A549 (cell line): ENCODE measurements at regions not wholly inside any gene's neighbourhood (a gene's known extent, or its start where the extent isn't known, plus 50 kb on each side); places are given as distances from the start of the nearest gene placed in this dataset.

ENCODE experiments used
- BHLHE40 ChIP-seq: IDR thresholded peaks from 2 replicates; pipeline ENCODE4 v1.6.1; 2012; ENCODE audit warnings: low read depth, low read length, inconsistent platforms
- E2F6 ChIP-seq: IDR thresholded peaks from 2 replicates; pipeline ENCODE4 v1.6.1; 2012; ENCODE audit warnings: low read depth, borderline replicate concordance
- EP300 ChIP-seq, 2 experiments: fragments of >200 bp; sonication (Bioruptor Twin); formaldehyde crosslinking; IDR thresholded peaks; 2 replicates in 1 of 2; 3 replicates in 1 of 2; pipeline ENCODE4 v1.6.1; 2016 to 2017
- JUN ChIP-seq, 2 experiments: fragments of >200 bp; sonication (Bioruptor Twin); formaldehyde crosslinking; IDR thresholded peaks; 2 replicates in 1 of 2; 3 replicates in 1 of 2; pipeline ENCODE4 v1.6.1; 2016 to 2017
- MAZ ChIP-seq: fragments of 150-350 bp; IDR thresholded peaks from 2 replicates; pipeline ENCODE4 v1.6.1; 2014; ENCODE audit warnings: antibody characterized with exemption, low read depth, low read length, borderline replicate concordance
- POLR2A ChIP-seq: IDR thresholded peaks from 2 replicates; pipeline ENCODE4 v1.6.1; 2012; ENCODE audit warnings: mild to moderate bottlenecking, low read length
- POLR2AphosphoS2 ChIP-seq: conservative IDR thresholded peaks from 2 replicates; pipeline ENCODE4 v1.6.1; 2012; ENCODE audit warnings: low read length, improper control_type of control experiment, inconsistent platforms
- RCOR1 ChIP-seq: fragments of 150-350 bp; IDR thresholded peaks from 2 replicates; pipeline ENCODE4 v1.6.1; 2014; ENCODE audit warnings: antibody characterized with exemption, low read length, low read depth
- TP53 ChIP-seq: fragments of 250-450 bp; sonication (Bioruptor Pico); IDR thresholded peaks from 2 replicates; pipeline ENCODE4 v1.5.0; 2021; ENCODE audit warnings: mild to moderate bottlenecking, moderate library complexity
- USF2 ChIP-seq: fragments of 450-650 bp; IDR thresholded peaks from 2 replicates; pipeline ENCODE4 v1.6.1; 2014; ENCODE audit warnings: antibody characterized with exemption
- TF ChIP-seq, protein P1 (sequence below): fragments of >200 bp; sonication (Bioruptor Twin); formaldehyde crosslinking; IDR thresholded peaks from 3 replicates; pipeline ENCODE4 v1.5.1; 2016

- TF ChIP-seq MAZ (no peak), POLR2A (no peak), EP300 (IDR thresholded peaks at IDR 0.05) (no peak), JUN (IDR thresholded peaks at IDR 0.05) (no peak), USF2 (no peak), POLR2AphosphoS2 (no peak), BHLHE40 (no peak), RCOR1 (no peak), E2F6 (no peak), TP53 (no peak)
- TF ChIP-seq, protein P1, sequence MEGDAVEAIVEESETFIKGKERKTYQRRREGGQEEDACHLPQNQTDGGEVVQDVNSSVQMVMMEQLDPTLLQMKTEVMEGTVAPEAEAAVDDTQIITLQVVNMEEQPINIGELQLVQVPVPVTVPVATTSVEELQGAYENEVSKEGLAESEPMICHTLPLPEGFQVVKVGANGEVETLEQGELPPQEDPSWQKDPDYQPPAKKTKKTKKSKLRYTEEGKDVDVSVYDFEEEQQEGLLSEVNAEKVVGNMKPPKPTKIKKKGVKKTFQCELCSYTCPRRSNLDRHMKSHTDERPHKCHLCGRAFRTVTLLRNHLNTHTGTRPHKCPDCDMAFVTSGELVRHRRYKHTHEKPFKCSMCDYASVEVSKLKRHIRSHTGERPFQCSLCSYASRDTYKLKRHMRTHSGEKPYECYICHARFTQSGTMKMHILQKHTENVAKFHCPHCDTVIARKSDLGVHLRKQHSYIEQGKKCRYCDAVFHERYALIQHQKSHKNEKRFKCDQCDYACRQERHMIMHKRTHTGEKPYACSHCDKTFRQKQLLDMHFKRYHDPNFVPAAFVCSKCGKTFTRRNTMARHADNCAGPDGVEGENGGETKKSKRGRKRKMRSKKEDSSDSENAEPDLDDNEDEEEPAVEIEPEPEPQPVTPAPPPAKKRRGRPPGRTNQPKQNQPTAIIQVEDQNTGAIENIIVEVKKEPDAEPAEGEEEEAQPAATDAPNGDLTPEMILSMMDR, result no peak
Observed at GRCh38 chr10:2920168-2920567, 147.2 kb upstream of the PFKP start.
